ENCODE measurements at regions not wholly inside any gene's neighbourhood (a gene's known extent, or its start where the extent isn't known, plus 50 kb on each side); places are given as distances from the start of the nearest gene placed in this dataset.

GRCh38 chr1:5501206-5501930, 490.9 kb downstream of the NPHP4 start:
- no peak for DNase-seq (ENCODE audit: low spot score)

DNA sequence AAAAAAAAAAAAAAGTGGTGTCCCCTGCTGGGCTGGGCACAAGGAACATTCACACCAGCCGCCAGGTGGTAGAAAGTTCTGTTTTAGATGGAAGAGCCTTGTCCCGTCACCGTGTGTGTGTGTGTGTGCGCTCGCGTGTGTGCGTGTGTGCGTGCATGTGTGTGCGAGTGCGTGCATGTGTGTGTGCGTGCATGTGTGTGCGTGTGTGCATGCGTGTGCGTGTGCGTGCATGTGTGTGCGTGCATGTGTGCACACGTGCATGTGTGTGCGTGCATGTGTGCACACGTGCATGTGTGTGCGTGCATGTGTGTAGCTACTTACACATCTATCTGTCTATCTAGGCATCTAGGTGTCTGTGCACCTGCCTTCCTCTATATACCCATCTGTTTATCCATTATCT, 491.7 kb downstream of the NPHP4 start:
- DNase-seq (ENCODE audit: low spot score), result no peak

- no peak for DNase-seq (ENCODE audit: low spot score)
Observed at GRCh38 chr1:5497503-5497902, 494.7 kb downstream of the NPHP4 start.

GRCh38 chr1:5495596-5496410, 496.4 kb downstream of the NPHP4 start:
- DNase-seq (ENCODE audit: low spot score), result no peak

DNA sequence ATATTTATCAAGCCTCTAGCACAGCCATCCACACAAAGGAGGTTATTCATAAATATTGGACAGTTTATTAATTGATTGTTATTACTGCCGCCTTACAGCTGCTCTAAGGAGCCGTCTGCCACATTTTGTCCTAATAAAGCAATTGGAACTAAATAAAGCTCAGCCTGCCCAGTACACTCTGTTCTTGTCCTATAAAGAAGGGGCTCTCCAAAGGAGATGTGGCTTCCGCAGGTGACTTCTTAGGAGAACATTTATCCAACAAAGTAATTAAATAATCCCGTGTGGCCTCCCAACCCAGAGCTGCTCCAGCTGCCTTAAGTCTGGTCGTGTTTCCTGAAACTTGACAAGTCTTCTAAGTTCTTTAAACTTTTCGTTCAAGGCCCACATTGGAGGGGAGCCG, 497.7 kb downstream of the NPHP4 start:
- DNase-seq (ENCODE audit: low spot score), result no peak

- DNase-seq (ENCODE audit: low spot score), result no peak
Observed at GRCh38 chr1:5493851-5494311, 498.3 kb downstream of the NPHP4 start.

DNA sequence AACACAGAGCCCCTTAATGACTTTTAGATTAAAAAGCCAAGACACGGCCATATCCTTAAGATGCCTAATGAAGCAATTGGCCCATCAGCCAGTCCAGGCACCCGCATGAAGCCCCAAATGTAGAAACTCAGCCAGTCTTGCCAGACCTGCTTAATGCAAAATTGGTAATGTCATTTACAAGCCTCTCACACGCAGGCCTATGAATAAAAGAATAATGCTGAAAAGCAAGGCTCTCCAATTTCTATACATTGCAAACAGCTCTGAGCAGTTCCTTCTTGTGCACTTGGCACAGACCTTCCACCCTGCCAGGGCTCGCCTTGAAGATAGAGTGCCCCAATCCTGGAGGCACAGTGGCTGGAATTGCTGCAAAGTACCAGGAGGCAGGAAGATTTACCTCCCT, 498.9 kb downstream of the NPHP4 start:
- DNase-seq (ENCODE audit: low spot score), result no peak

- DNase-seq (ENCODE audit: low spot score), result no peak
Observed at GRCh38 chr1:5492846-5493245, 499.4 kb downstream of the NPHP4 start.

GRCh38 chr1:5491207-5491904, 500.9 kb downstream of the NPHP4 start:
- no peak for DNase-seq (ENCODE audit: low spot score)

- no peak for DNase-seq (ENCODE audit: low spot score)
Observed at GRCh38 chr1:5490635-5491034, 501.6 kb downstream of the NPHP4 start.

GRCh38 chr1:5488448-5488847, 503.8 kb downstream of the NPHP4 start:
- DNase-seq (ENCODE audit: low spot score), result no peak

GRCh38 chr1:5485968-5486696, 506.1 kb downstream of the NPHP4 start:
- no peak for DNase-seq (ENCODE audit: low spot score)

DNA sequence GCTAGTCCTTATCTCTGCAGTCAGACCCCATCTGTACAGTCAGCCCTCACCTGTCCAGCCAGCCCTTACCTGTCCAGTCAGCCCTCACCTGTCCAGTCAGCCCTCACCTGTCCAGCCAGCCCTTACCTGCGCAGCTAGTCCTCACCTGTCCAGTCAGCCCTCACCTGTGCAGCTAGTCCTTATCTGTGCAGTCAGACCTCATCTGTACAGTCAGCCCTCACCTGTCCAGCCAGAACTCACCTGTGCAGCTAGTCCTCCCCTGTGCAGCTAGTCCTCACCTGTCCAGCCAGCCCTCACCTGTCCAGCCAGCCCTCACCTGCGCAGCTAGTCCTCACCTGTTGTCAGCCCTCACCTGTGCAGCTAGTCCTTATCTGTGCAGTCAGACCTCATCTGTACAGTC, 506.8 kb downstream of the NPHP4 start:
- DNase-seq (ENCODE audit: low spot score), result no peak

- DNase-seq (ENCODE audit: low spot score), result no peak
Observed at GRCh38 chr1:5484451-5485165, 507.6 kb downstream of the NPHP4 start.

- DNase-seq (ENCODE audit: low spot score), result no peak
Observed at GRCh38 chr1:5481889-5482288, 510.3 kb downstream of the NPHP4 start.

DNA sequence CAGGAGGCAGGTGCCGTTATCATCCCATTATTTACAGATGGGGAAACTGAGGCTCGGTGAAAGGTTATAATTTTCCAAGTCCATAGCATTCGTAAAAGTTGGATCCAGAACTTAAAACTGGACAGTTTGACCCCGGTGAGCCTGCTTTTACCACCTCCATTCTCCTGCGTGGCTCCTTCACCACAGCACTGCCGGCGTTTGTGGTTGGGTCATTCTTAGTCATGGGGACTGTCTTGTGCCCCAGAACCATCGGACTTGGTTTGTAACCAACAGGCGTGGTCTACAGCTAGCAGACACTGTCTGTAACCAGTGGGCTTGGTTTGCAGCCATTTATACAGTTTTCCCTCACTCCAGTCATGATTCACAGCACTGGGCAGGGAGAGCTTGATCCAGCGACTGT, 511.3 kb downstream of the NPHP4 start:
- DNase-seq (ENCODE audit: low spot score), result no peak

DNA sequence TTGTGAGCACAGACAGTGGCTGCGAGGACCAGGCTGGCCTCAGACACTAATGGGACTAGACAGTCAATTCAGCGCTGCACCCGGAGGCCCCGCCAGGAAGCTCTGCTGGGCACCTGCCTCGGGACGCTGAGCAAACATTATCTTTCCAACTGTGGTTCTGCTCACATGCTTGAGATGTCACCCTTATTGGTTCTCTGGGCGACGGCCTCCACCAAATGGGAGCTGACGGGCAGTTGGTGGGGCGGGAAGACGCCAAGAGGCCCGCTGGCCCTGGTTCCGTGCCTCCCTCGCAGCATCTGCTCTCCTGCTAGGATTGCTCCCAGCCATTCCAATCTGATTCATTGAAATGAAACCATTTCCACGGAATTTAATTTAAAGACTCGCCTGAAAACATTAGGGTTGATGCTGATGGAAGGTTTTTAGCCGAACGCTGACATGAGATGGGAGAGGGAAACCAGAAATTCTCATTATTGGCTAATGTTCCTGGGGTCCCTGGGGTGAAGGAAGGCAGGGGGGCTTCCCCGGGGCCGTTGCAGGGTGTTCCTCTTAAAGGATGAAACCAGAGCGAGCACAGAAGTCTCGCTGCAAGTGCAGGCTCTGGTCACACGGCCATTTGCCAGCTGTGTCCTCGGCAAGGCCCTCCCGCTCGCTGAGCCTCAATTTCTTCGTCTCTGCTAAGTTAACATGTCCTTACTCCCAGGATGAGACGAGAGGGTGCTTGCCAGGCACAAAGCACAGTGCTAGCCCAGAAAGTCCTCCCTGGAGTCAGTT, 512.2 kb downstream of the NPHP4 start:
- no peak for DNase-seq (ENCODE audit: low spot score)

DNA sequence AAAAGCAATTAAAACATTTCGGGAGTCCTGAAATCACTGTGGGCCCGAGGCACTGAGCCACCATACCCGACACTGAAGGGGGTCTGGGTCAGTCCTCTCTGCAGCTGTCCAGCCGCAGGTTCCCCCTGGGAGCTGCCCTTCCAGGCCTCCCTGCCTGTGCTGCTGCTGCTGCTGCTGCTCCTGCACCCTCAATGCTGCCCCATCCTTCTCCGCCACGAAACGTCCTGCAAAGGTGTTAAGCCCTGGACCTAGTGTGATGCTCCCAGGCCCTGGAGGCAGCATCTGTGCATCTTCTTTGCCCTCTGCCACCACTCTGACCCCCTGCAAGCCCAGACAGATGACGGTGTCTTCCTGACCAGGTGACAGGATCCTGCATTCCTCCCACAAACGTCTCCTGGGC, 513.3 kb downstream of the NPHP4 start:
- DNase-seq (ENCODE audit: low spot score), result no peak

DNA sequence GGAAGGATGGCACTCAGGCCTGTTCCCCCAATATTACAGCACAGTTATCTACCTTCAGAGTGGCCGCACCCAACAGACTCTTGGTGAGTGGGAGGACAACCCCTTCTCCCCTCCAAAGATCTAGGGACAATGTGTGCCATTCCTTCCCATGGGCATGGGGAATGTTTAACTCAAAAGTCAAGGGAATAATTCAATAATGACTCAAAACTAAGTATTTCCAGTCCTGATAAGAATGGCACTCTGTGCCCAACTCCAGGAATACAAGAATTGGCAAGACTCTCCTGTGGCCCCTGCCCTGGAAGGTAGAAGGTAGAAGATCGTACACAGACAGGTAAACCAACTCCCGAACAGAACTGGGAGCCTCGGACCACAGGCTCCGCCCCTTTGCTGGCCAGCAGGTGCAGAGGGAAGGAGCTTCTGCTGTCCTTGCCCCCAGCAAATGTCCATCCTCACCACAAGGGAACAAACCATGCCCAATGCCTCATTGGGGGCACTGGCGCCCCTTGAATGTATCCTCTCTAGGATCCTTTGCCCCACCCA, 514.0 kb downstream of the NPHP4 start:
- DNase-seq (ENCODE audit: low spot score), result no peak

GRCh38 chr1:5477716-5478115, 514.5 kb downstream of the NPHP4 start:
- DNase-seq (ENCODE audit: low spot score), result no peak
